ENCODE measurements at regions not wholly inside any gene's neighbourhood (a gene's known extent, or its start where the extent isn't known, plus 50 kb on each side); places are given as distances from the start of the nearest gene placed in this dataset.

GRCh38 chr1:5598824-5599395, 393.3 kb downstream of the NPHP4 start:
- H3K9ac ChIP-seq (ENCODE audit: low read length): no peak overlapping the region
- intact Hi-C loops (cut with micrococcal nuclease): no loop called here
- TF ChIP-seq RAD21 (IDR thresholded peaks at IDR 0.05; ENCODE audit: low read depth) (no peak), ZBTB33 (IDR thresholded peaks at IDR 0.05; ENCODE audit: extremely low read depth, insufficient replicate concordance, low read length) (no peak), ZFX (IDR thresholded peaks at IDR 0.05) (no peak), ATF3 (IDR thresholded peaks at IDR 0.05) (no peak), POLR2AphosphoS5 (IDR thresholded peaks at IDR 0.05; ENCODE audit: low read depth, low read length) (no peak), MAX (IDR thresholded peaks at IDR 0.05) (no peak), EZH2 (IDR thresholded peaks at IDR 0.05) (no peak), CEBPB (IDR thresholded peaks at IDR 0.05; ENCODE audit: low read depth) (no peak), POLR2A (IDR thresholded peaks at IDR 0.05; ENCODE audit: borderline replicate concordance, extremely low read depth, insufficient read depth, insufficient read length) (no peak), TCF7L2 (IDR thresholded peaks at IDR 0.05; ENCODE audit: borderline replicate concordance, extremely low read depth, insufficient read depth, insufficient read length) (no peak), SP1 (IDR thresholded peaks at IDR 0.05; ENCODE audit: low read depth) (no peak)
- no TSS peak for BruUV-seq (replicated peaks)
- POLR2A ChIA-PET: no interaction called here
- H3K4me1 ChIP-seq (ENCODE audit: control insufficient read depth in 1 of 2, insufficient read depth in 2 of 2, low read length in 2 of 2): no peaks in the 10 kb centered on the region
- CTCF ChIA-PET: interaction anchor here (0.8 kb wide), 1 partner anchor 88 kb away, joined by 3 read pairs; no protein-coding TSS in a partner anchor
- no peaks in the 10 kb centered on the region for H3K79me2 ChIP-seq (ENCODE audit: insufficient read depth, low read length)
- no peak overlapping the region for H3K4me2 ChIP-seq (ENCODE audit: low read length)
- H3K27ac ChIP-seq (ENCODE audit: low read depth, low read length): no peak overlapping the region
- peaks cover 24% of the 10 kb centered on the region; the same call in 1 of the 2 replicates for H3K27me3 ChIP-seq (ENCODE audit: insufficient read depth, low read length)
- no peak overlapping the region for H3K4me3 ChIP-seq (replicated peaks in 1 of 2; ENCODE audit: low read depth in 1 of 2, low read length in 2 of 2)
- no peaks in the 10 kb centered on the region for H3K36me3 ChIP-seq (ENCODE audit: control insufficient read depth in 1 of 2, insufficient read depth in 2 of 2, low read length in 2 of 2)
- DNase-seq (ENCODE audit: low read depth, low spot score): no peak
- no peak overlapping the region for H2AFZ ChIP-seq (ENCODE audit: low read depth, low read length, poor library complexity, severe bottlenecking)
- no peaks in the 10 kb centered on the region for H4K20me1 ChIP-seq (ENCODE audit: insufficient read depth)
- RAD21 ChIA-PET (ENCODE audit: low non-redundant PET in 1 of 2, low total read pairs in 2 of 2, uncharacterized antibody in 2 of 2, unreplicated experiment in 2 of 2): no interaction called here
- H3K9me2 ChIP-seq (ENCODE audit: insufficient read depth): no peaks in the 10 kb centered on the region
- H3K9me3 ChIP-seq (ENCODE audit: control insufficient read depth in 1 of 2, insufficient read depth in 1 of 2, low read depth in 1 of 2, low read length in 2 of 2): no peaks in the 10 kb centered on the region
- ATAC-seq: peak; percentile 46

Measured in HCT116 (cell line).